ENCODE measurements at regions not wholly inside any gene's neighbourhood (a gene's known extent, or its start where the extent isn't known, plus 50 kb on each side); places are given as distances from the start of the nearest gene placed in this dataset.

- no peak for DNase-seq (ENCODE audit: extremely low spot score)
- ChIA-PET CTCF (no interaction called here), POLR2A (no interaction called here)
- no peak for TF ChIP-seq CTBP1 (IDR thresholded peaks at IDR 0.05; ENCODE audit: borderline replicate concordance)
- no peak for TF ChIP-seq FOXA1 (IDR thresholded peaks at IDR 0.05)
- no peak for TF ChIP-seq NFRKB (IDR thresholded peaks at IDR 0.05)
- no peak for TF ChIP-seq SUZ12 (IDR thresholded peaks at IDR 0.05)
- TF ChIP-seq HDGF (IDR thresholded peaks at IDR 0.05; ENCODE audit: borderline replicate concordance), result no peak
- no peak for TF ChIP-seq ELF4 (IDR thresholded peaks at IDR 0.05)
- no peak for TF ChIP-seq ARNT (IDR thresholded peaks at IDR 0.05)
- TF ChIP-seq LEF1 (IDR thresholded peaks at IDR 0.05; ENCODE audit: borderline replicate concordance), result no peak
- TF ChIP-seq SP1 (IDR thresholded peaks at IDR 0.05), result no peak
- no peak for TF ChIP-seq L3MBTL2 (conservative IDR thresholded peaks at IDR 0.05)
Measured at GRCh38 chr6:25186919-25187318, 92.3 kb upstream of the CARMIL1 start.

GRCh38 chr6:25188232-25188631 lies 90.9 kb upstream of the CARMIL1 start:
- DNase-seq (ENCODE audit: extremely low spot score), result no peak
- ChIA-PET POLR2A (no interaction called here), CTCF (no interaction called here)
- TF ChIP-seq ZNF384 (IDR thresholded peaks at IDR 0.05) (no peak), FOXA1 (IDR thresholded peaks at IDR 0.05) (no peak), BHLHE40 (IDR thresholded peaks at IDR 0.05; ENCODE audit: borderline replicate concordance) (no peak), ARNT (IDR thresholded peaks at IDR 0.05) (no peak), L3MBTL2 (conservative IDR thresholded peaks at IDR 0.05) (no peak), SP1 (IDR thresholded peaks at IDR 0.05) (no peak), PKNOX1 (IDR thresholded peaks at IDR 0.05) (no peak), LEF1 (IDR thresholded peaks at IDR 0.05; ENCODE audit: borderline replicate concordance) (no peak), ELF4 (IDR thresholded peaks at IDR 0.05) (no peak)

GRCh38 chr6:25192590-25193459 lies 86.3 kb upstream of the CARMIL1 start:
- POLR2A ChIA-PET, result interaction anchor here (0.9 to 1.0 kb wide), 2 partner anchors 839 to 965 kb away, joined by 3 to 4 read pairs; a partner anchor contains a TSS

GRCh38 chr6:25193460-25194171 lies 85.6 kb upstream of the CARMIL1 start:
- no peak for DNase-seq (ENCODE audit: extremely low spot score)
- CTCF ChIA-PET, result interaction anchor here (0.8 to 1.2 kb wide), 2 partner anchors 29 to 175 kb away, joined by 4 read pairs; no protein-coding TSS in a partner anchor
- TF ChIP-seq TARDBP (IDR thresholded peaks at IDR 0.05), result no peak
- TF ChIP-seq LEF1 (IDR thresholded peaks at IDR 0.05; ENCODE audit: borderline replicate concordance), result no peak
- TF ChIP-seq ELF4 (IDR thresholded peaks at IDR 0.05), result no peak
- TF ChIP-seq L3MBTL2 (conservative IDR thresholded peaks at IDR 0.05), result no peak
- no peak for TF ChIP-seq FOXA1 (IDR thresholded peaks at IDR 0.05)
- no peak for TF ChIP-seq NFRKB (IDR thresholded peaks at IDR 0.05)
- TF ChIP-seq SUZ12 (IDR thresholded peaks at IDR 0.05), result no peak
- TF ChIP-seq ARNT (IDR thresholded peaks at IDR 0.05), result no peak
- TF ChIP-seq CTBP1 (IDR thresholded peaks at IDR 0.05; ENCODE audit: borderline replicate concordance), result no peak
- TF ChIP-seq SP1 (IDR thresholded peaks at IDR 0.05), result no peak
- no peak for TF ChIP-seq PKNOX1 (IDR thresholded peaks at IDR 0.05)
- no peak for TF ChIP-seq FOXK2 (IDR thresholded peaks at IDR 0.05)
- TF ChIP-seq FOXM1 (IDR thresholded peaks at IDR 0.05; ENCODE audit: borderline replicate concordance), result no peak
- TF ChIP-seq BHLHE40 (IDR thresholded peaks at IDR 0.05; ENCODE audit: borderline replicate concordance), result no peak
- TF ChIP-seq HDGF (IDR thresholded peaks at IDR 0.05; ENCODE audit: borderline replicate concordance), result no peak
- no peak for TF ChIP-seq ZNF384 (IDR thresholded peaks at IDR 0.05)
- POLR2A ChIA-PET, result interaction anchor here (1.0 kb wide), 1 partner anchor 964 kb away, joined by 3 read pairs; a partner anchor contains a TSS

More at GRCh38 chr6:25192590-25193459, 86.3 kb upstream of the CARMIL1 start:
- no peak for DNase-seq (ENCODE audit: extremely low spot score)
- no peak for TF ChIP-seq NFRKB (IDR thresholded peaks at IDR 0.05)
- no peak for TF ChIP-seq TARDBP (IDR thresholded peaks at IDR 0.05)
- TF ChIP-seq CTBP1 (IDR thresholded peaks at IDR 0.05; ENCODE audit: borderline replicate concordance), result no peak
- CTCF ChIA-PET, result interaction anchor here (0.7 to 0.8 kb wide), 2 partner anchors 20 to 175 kb away, joined by 4 read pairs; no protein-coding TSS in a partner anchor

- CTCF ChIA-PET, result interaction anchor here (1.2 kb wide), 1 partner anchor 29 kb away, joined by 4 read pairs; no protein-coding TSS in a partner anchor
- DNase-seq (ENCODE audit: extremely low spot score), result no peak
- TF ChIP-seq PKNOX1 (IDR thresholded peaks at IDR 0.05) (no peak), BHLHE40 (IDR thresholded peaks at IDR 0.05; ENCODE audit: borderline replicate concordance) (no peak), HDGF (IDR thresholded peaks at IDR 0.05; ENCODE audit: borderline replicate concordance) (no peak), ARNT (IDR thresholded peaks at IDR 0.05) (no peak), FOXM1 (IDR thresholded peaks at IDR 0.05; ENCODE audit: borderline replicate concordance) (no peak), SP1 (IDR thresholded peaks at IDR 0.05) (no peak), CTBP1 (IDR thresholded peaks at IDR 0.05; ENCODE audit: borderline replicate concordance) (no peak), LEF1 (IDR thresholded peaks at IDR 0.05; ENCODE audit: borderline replicate concordance) (no peak), FOXK2 (IDR thresholded peaks at IDR 0.05) (no peak), ELF4 (IDR thresholded peaks at IDR 0.05) (no peak), FOXA1 (IDR thresholded peaks at IDR 0.05) (no peak), NFRKB (IDR thresholded peaks at IDR 0.05) (no peak), TARDBP (IDR thresholded peaks at IDR 0.05) (no peak), ZNF384 (IDR thresholded peaks at IDR 0.05) (no peak), SUZ12 (IDR thresholded peaks at IDR 0.05) (no peak), L3MBTL2 (conservative IDR thresholded peaks at IDR 0.05) (no peak)
- POLR2A ChIA-PET, result no interaction called here
Measured at GRCh38 chr6:25194172-25194678, 84.9 kb upstream of the CARMIL1 start.
